ENCODE measurements at regions not wholly inside any gene's neighbourhood (a gene's known extent, or its start where the extent isn't known, plus 50 kb on each side); places are given as distances from the start of the nearest gene placed in this dataset.

GRCh38 chr5:58076483-58077257, 383.2 kb downstream of the PLK2 start:
- TF ChIP-seq CTCF (IDR thresholded peaks at IDR 0.05; ENCODE audit: low read length) (no peak), EZH2phosphoT487 (IDR thresholded peaks at IDR 0.05; ENCODE audit: low read length) (no peak), EZH2 (optimal IDR thresholded peaks at IDR 0.05; ENCODE audit: low read depth, low read length) (no peak)

Data from MM.1S (cell line).